ENCODE measurements at regions not wholly inside any gene's neighbourhood (a gene's known extent, or its start where the extent isn't known, plus 50 kb on each side); places are given as distances from the start of the nearest gene placed in this dataset.
A peak's percentile ranks its signal among the peaks of the same experiment; 100 is the strongest.

- peaks cover 2% of the 10 kb centered on the region for H3K4me1 ChIP-seq (ENCODE audit: control insufficient read depth, extremely low read depth, insufficient read depth, low read length)
- TF ChIP-seq EZH2 (IDR thresholded peaks at IDR 0.05; ENCODE audit: low read length, missing control alignments) (no peak), CTCF (conservative IDR thresholded peaks at IDR 0.05 in 1 of 2, IDR thresholded peaks at IDR 0.05 in 1 of 2; ENCODE audit: low read depth in 1 of 2, low read length in 2 of 2) (no peak)
- H3K4me2 ChIP-seq (ENCODE audit: extremely low read depth, insufficient read depth, low read length): no peak overlapping the region
- H3K27me3 ChIP-seq (ENCODE audit: control insufficient read depth, insufficient read depth, low read length): no peaks in the 10 kb centered on the region
- no peaks in the 10 kb centered on the region for H3K79me2 ChIP-seq (ENCODE audit: control insufficient read depth, insufficient read depth, low read length)
- H3K9ac ChIP-seq (ENCODE audit: insufficient read depth, low read length): no peak overlapping the region
- no peaks in the 10 kb centered on the region for H3K9me3 ChIP-seq (ENCODE audit: control insufficient read depth, insufficient read depth, low read depth, low read length)
- no peak overlapping the region for H3K4me3 ChIP-seq (replicated peaks in 1 of 4; ENCODE audit: control extremely low read depth in 1 of 4, insufficient read depth in 1 of 4, low read depth in 3 of 4, low read length in 4 of 4)
- no peaks in the 10 kb centered on the region for H3K36me3 ChIP-seq (ENCODE audit: control insufficient read depth, insufficient read depth, low read length)
- H3K27ac ChIP-seq (ENCODE audit: insufficient read depth, low read length): no peak overlapping the region
- no peak overlapping the region for H2AFZ ChIP-seq (ENCODE audit: low read length)
- no peaks in the 10 kb centered on the region for H4K20me1 ChIP-seq (ENCODE audit: control insufficient read depth, extremely low read depth, insufficient read depth, low read length)
- no peak for DNase-seq (ENCODE audit: low read depth in 2 of 2)
These were observed 1029.5 kb upstream of the INTU start for GRCh38 chr4:126603210-126603609.

GRCh38 chr4:126603825-126604224 lies 1028.9 kb upstream of the INTU start:
- no peak overlapping the region for H3K9ac ChIP-seq (ENCODE audit: insufficient read depth, low read length)
- H3K36me3 ChIP-seq (ENCODE audit: control insufficient read depth, insufficient read depth, low read length): no peaks in the 10 kb centered on the region
- no peak overlapping the region for H2AFZ ChIP-seq (ENCODE audit: low read length)
- H3K4me3 ChIP-seq (replicated peaks in 1 of 4; ENCODE audit: control extremely low read depth in 1 of 4, insufficient read depth in 1 of 4, low read depth in 3 of 4, low read length in 4 of 4): no peak overlapping the region
- H3K27ac ChIP-seq (ENCODE audit: insufficient read depth, low read length): no peak overlapping the region
- no peaks in the 10 kb centered on the region for H4K20me1 ChIP-seq (ENCODE audit: control insufficient read depth, extremely low read depth, insufficient read depth, low read length)
- H3K9me3 ChIP-seq (ENCODE audit: control insufficient read depth, insufficient read depth, low read depth, low read length): no peaks in the 10 kb centered on the region
- peaks cover 2% of the 10 kb centered on the region for H3K4me1 ChIP-seq (ENCODE audit: control insufficient read depth, extremely low read depth, insufficient read depth, low read length)
- TF ChIP-seq CTCF (conservative IDR thresholded peaks at IDR 0.05 in 1 of 2, IDR thresholded peaks at IDR 0.05 in 1 of 2; ENCODE audit: low read depth in 1 of 2, low read length in 2 of 2) (no peak), EZH2 (IDR thresholded peaks at IDR 0.05; ENCODE audit: low read length, missing control alignments) (no peak)
- H3K27me3 ChIP-seq (ENCODE audit: control insufficient read depth, insufficient read depth, low read length): no peaks in the 10 kb centered on the region
- H3K79me2 ChIP-seq (ENCODE audit: control insufficient read depth, insufficient read depth, low read length): no peaks in the 10 kb centered on the region
- no peak for DNase-seq (ENCODE audit: low read depth in 2 of 2)
- no peak overlapping the region for H3K4me2 ChIP-seq (ENCODE audit: extremely low read depth, insufficient read depth, low read length)

DNA sequence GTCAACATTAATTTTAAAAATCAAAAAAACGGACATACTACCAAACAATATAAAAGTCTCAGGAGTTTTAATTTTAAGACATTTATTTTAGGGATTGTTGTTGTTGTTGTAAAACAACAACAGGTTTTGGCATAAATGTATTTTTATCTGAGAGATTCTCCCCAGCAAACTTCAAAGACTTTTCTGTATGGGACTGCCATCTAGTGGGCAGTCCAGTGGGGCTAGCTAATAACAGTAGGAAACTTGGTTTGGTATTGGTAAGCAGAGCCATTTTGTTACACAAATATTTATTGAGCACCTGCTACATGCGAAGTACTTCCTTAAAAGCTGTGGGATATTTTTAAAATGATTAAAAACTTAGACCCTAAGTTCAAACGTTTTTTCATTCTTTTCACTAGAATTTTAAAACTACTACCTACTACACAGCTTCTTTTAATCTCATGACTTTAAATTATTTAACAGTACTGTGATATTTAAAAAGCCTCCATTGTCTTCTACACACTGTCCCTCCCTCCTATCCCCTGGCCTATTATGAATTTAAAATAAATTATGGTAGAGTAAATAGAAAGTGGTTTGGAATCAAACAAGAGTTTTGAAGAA lies 1028.4 kb upstream of the INTU start:
- H3K4me2 ChIP-seq (ENCODE audit: extremely low read depth, insufficient read depth, low read length): no peak overlapping the region
- H3K79me2 ChIP-seq (ENCODE audit: control insufficient read depth, insufficient read depth, low read length): no peaks in the 10 kb centered on the region
- H3K27me3 ChIP-seq (ENCODE audit: control insufficient read depth, insufficient read depth, low read length): no peaks in the 10 kb centered on the region
- TF ChIP-seq CTCF (conservative IDR thresholded peaks at IDR 0.05 in 1 of 2, IDR thresholded peaks at IDR 0.05 in 1 of 2; ENCODE audit: low read depth in 1 of 2, low read length in 2 of 2) (peak; percentile 80 to 85), EZH2 (IDR thresholded peaks at IDR 0.05; ENCODE audit: low read length, missing control alignments) (no peak)
- DNase-seq (ENCODE audit: low read depth in 2 of 2): peak; percentile 38 to 71
- H3K4me1 ChIP-seq (ENCODE audit: control insufficient read depth, extremely low read depth, insufficient read depth, low read length): peaks cover 2% of the 10 kb centered on the region
- no peaks in the 10 kb centered on the region for H3K9me3 ChIP-seq (ENCODE audit: control insufficient read depth, insufficient read depth, low read depth, low read length)
- no peak overlapping the region for H3K27ac ChIP-seq (ENCODE audit: insufficient read depth, low read length)
- H3K4me3 ChIP-seq (replicated peaks in 1 of 4; ENCODE audit: control extremely low read depth in 1 of 4, insufficient read depth in 1 of 4, low read depth in 3 of 4, low read length in 4 of 4): no peak overlapping the region
- H3K36me3 ChIP-seq (ENCODE audit: control insufficient read depth, insufficient read depth, low read length): no peaks in the 10 kb centered on the region
- no peak overlapping the region for H2AFZ ChIP-seq (ENCODE audit: low read length)
- H4K20me1 ChIP-seq (ENCODE audit: control insufficient read depth, extremely low read depth, insufficient read depth, low read length): no peaks in the 10 kb centered on the region
- H3K9ac ChIP-seq (ENCODE audit: insufficient read depth, low read length): no peak overlapping the region

Data from fibroblast of lung (primary cell).